Thoracic aorta (tissue), 2 donors: ENCODE measurements at regions not wholly inside any gene's neighbourhood (a gene's known extent, or its start where the extent isn't known, plus 50 kb on each side); places are given as distances from the start of the nearest gene placed in this dataset.

ENCODE experiments used
- ATAC-seq: fragments of 150-250 bp; one replicate; pipeline ENCODE4 v1.8.0; 2017; ENCODE audit warnings: low read depth; ENCODE audit not compliant: insufficient number of reproducible peaks, low FRiP score
- DNase-seq: peaks from one replicate; pipeline ENCODE4 v3.0.0-alpha.2; 2020; ENCODE audit warnings: low spot score
- H3K27ac ChIP-seq, 2 donors: fragments of 200-600 bp; sonication (generic); 1 replicate in 1 of 2; 2 replicates in 1 of 2; pipeline ENCODE4 v1.5.1; 2016; ENCODE audit warnings: mild to moderate bottlenecking in 2 of 2, moderate library complexity in 2 of 2
- H3K27me3 ChIP-seq: fragments of 200-600 bp; sonication (generic); replicated peaks from 2 replicates; pipeline ENCODE4 v1.6.0; 2016; ENCODE audit warnings: mild to moderate bottlenecking; ENCODE audit not compliant: insufficient read depth
- H3K36me3 ChIP-seq: fragments of 200-600 bp; sonication (generic); one replicate; pipeline ENCODE4 v1.5.1; 2016
- H3K4me1 ChIP-seq, 2 donors: fragments of 200-600 bp; sonication (generic); 1 replicate in 1 of 2; 2 replicates in 1 of 2; pipeline versions ENCODE4 v1.5.1 to v1.6.0; 2016; ENCODE audit warnings: low read depth in 2 of 2, mild to moderate bottlenecking in 1 of 2; ENCODE audit not compliant: control insufficient read depth in 1 of 2
- H3K4me3 ChIP-seq: fragments of 200-600 bp; sonication (generic); 2 replicates; pipeline ENCODE4 v1.5.1; 2016; ENCODE audit warnings: mild to moderate bottlenecking
- H3K9me3 ChIP-seq: fragments of 200-600 bp; sonication (generic); 2 replicates; pipeline ENCODE4 v1.5.1; 2016
- TF ChIP-seq, protein P1 (sequence below): fragments of 200-600 bp; sonication (generic); IDR thresholded peaks from one replicate; pipeline ENCODE4 v1.5.1; 2019; ENCODE audit warnings: antibody characterized with exemption

- Histone ChIP-seq H3K4me3 (no peak overlapping the region), H3K27ac (no peak overlapping the region), H3K27me3 (no peaks in the 10 kb centered on the region), H3K36me3 (no peaks in the 10 kb centered on the region), H3K4me1 (peaks cover 6 to 15% of the 10 kb centered on the region in 2 donors), H3K9me3 (no peaks in the 10 kb centered on the region)
- no peak for DNase-seq
- TF ChIP-seq, protein P1, sequence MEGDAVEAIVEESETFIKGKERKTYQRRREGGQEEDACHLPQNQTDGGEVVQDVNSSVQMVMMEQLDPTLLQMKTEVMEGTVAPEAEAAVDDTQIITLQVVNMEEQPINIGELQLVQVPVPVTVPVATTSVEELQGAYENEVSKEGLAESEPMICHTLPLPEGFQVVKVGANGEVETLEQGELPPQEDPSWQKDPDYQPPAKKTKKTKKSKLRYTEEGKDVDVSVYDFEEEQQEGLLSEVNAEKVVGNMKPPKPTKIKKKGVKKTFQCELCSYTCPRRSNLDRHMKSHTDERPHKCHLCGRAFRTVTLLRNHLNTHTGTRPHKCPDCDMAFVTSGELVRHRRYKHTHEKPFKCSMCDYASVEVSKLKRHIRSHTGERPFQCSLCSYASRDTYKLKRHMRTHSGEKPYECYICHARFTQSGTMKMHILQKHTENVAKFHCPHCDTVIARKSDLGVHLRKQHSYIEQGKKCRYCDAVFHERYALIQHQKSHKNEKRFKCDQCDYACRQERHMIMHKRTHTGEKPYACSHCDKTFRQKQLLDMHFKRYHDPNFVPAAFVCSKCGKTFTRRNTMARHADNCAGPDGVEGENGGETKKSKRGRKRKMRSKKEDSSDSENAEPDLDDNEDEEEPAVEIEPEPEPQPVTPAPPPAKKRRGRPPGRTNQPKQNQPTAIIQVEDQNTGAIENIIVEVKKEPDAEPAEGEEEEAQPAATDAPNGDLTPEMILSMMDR = no peak
- no peak for ATAC-seq
Observed at GRCh38 chr6:141261672-141262060, 871.1 kb upstream of the GJE1 start.

- ATAC-seq = no peak
- H3K9me3 ChIP-seq = no peaks in the 10 kb centered on the region
- H3K27ac ChIP-seq = no peak overlapping the region
- DNase-seq = no peak
- H3K4me3 ChIP-seq = no peak overlapping the region
- TF ChIP-seq, protein P1 = no peak
- peaks cover 6 to 15% of the 10 kb centered on the region in 2 donors for H3K4me1 ChIP-seq
- H3K36me3 ChIP-seq = no peaks in the 10 kb centered on the region
- H3K27me3 ChIP-seq = no peaks in the 10 kb centered on the region
Observed at GRCh38 chr6:141261016-141261671, 871.6 kb upstream of the GJE1 start.

- no peak overlapping the region for H3K4me3 ChIP-seq
- H3K27ac ChIP-seq = no peak overlapping the region
- H3K27me3 ChIP-seq = no peaks in the 10 kb centered on the region
- no peaks in the 10 kb centered on the region for H3K36me3 ChIP-seq
- no peak for DNase-seq
- H3K4me1 ChIP-seq = peaks cover 6 to 15% of the 10 kb centered on the region in 2 donors
- ATAC-seq = no peak
- H3K9me3 ChIP-seq = no peaks in the 10 kb centered on the region
- TF ChIP-seq, protein P1 = no peak
Observed at GRCh38 chr6:141260627-141261015, 872.1 kb upstream of the GJE1 start.

DNA sequence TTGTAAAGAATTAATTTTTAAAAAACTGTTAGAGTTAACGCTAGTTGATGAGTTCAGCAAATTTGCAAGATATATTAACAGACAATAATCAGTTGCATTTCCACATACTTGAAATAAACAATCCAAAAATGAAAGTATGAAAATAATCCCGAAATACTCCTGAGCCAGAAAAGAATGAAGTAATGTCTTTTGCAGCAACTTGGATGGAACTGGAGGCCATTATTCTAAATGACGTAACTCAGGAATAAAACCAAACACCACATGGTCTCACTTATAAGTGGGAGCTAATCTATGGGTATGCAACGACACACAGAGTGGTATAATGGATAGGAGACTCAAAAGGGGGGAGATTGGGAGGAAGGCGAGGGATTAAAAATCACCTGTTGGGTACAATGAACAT, 872.9 kb upstream of the GJE1 start:
- DNase-seq = no peak
- Histone ChIP-seq H3K9me3 (no peaks in the 10 kb centered on the region), H3K4me1 (peaks cover 6 to 15% of the 10 kb centered on the region in 2 donors), H3K36me3 (no peaks in the 10 kb centered on the region), H3K4me3 (no peak overlapping the region), H3K27ac (no peak overlapping the region), H3K27me3 (no peaks in the 10 kb centered on the region)
- no peak for ATAC-seq
- TF ChIP-seq, protein P1 = no peak

- Histone ChIP-seq H3K9me3 (no peaks in the 10 kb centered on the region), H3K27ac (no peak overlapping the region), H3K27me3 (no peaks in the 10 kb centered on the region), H3K4me1 (peaks cover 11 to 19% of the 10 kb centered on the region in 2 donors), H3K4me3 (no peak overlapping the region), H3K36me3 (no peaks in the 10 kb centered on the region)
- ATAC-seq (no peak), DNase-seq (no peak)
- TF ChIP-seq, protein P1 = no peak
Observed at GRCh38 chr6:141259091-141259490, 873.6 kb upstream of the GJE1 start.
